HepG2 (cell line): ENCODE measurements at regions not wholly inside any gene's neighbourhood (a gene's known extent, or its start where the extent isn't known, plus 50 kb on each side); places are given as distances from the start of the nearest gene placed in this dataset.

Experiments used
- ATAC-seq: fragments of 200-7000 bp; cut with Tn5 transposase; 3 replicates; pipeline ENCODE4 v1.9.1; 2020; ENCODE audit warnings: mild to moderate bottlenecking, moderate library complexity
- BruUV-seq: library from RNA; stranded (reverse); fragments of 400-500 nt; replicated peaks from 2 replicates; lab custom pipeline; 2021; lab: Mats Ljungman, UMichigan
- CTCF ChIA-PET: fragments of 300-600 bp; formaldehyde crosslinking; extraction: SDS; loops from one replicate; lab custom pipeline; 2021; ENCODE audit warnings: low total read pairs, inconsistent platforms, low intra/inter-chr PET ratio; lab: Yijun Ruan, JAX
- POLR2A ChIA-PET: fragments of 350-600 bp; sonication (Branson Sonifier 250); formaldehyde crosslinking; loops from one replicate; lab custom pipeline; 2020; ENCODE audit warnings: antibody characterized with exemption, inconsistent platforms; lab: Yijun Ruan, JAX
- DNase-seq: peaks from one replicate; pipeline ENCODE4 v3.0.0-alpha.2; 2015; ENCODE audit warnings: low spot score
- FAIRE-seq: peaks from 3 replicates; lab custom pipeline; 2011; peaks lifted over from hg19 to GRCh38; lab: Jason Lieb, UNC
- H2AFZ ChIP-seq: one replicate; pipeline ENCODE4 v1.6.1; 2011; ENCODE audit warnings: low read length, inconsistent platforms
- H3K27ac ChIP-seq: fragments of 300-600 bp; 3 replicates; pipeline ENCODE4 v1.8.0; 2011; ENCODE audit warnings: mixed run types, mild to moderate bottlenecking, mixed read lengths, low read length, inconsistent platforms; ENCODE audit not compliant: insufficient read depth; ENCODE audit errors: extremely low read length
- H3K27me3 ChIP-seq, 2 experiments: fragments of 200-600 bp in 1 of 2; 2 replicates in 1 of 2; 3 replicates in 1 of 2; pipeline versions ENCODE4 v1.6.0 to v1.8.0; 2011; ENCODE audit warnings: low read length in 2 of 2, mild to moderate bottlenecking in 2 of 2, moderate library complexity in 2 of 2, inconsistent platforms in 1 of 2; ENCODE audit not compliant: insufficient read depth in 2 of 2, control insufficient read depth in 1 of 2
- H3K36me3 ChIP-seq, 2 experiments: fragments of 200-600 bp in 1 of 2; replicated peaks in 1 of 2; 2 replicates in 1 of 2; 3 replicates in 1 of 2; pipeline versions ENCODE4 v1.5.1 to v1.8.0; 2011; ENCODE audit warnings: low read length in 2 of 2, inconsistent platforms in 1 of 2; ENCODE audit not compliant: insufficient read depth in 2 of 2, control insufficient read depth in 1 of 2
- H3K4me1 ChIP-seq: 2 replicates; pipeline ENCODE4 v1.5.1; 2012; ENCODE audit warnings: low read length, inconsistent platforms; ENCODE audit not compliant: insufficient read depth
- H3K4me2 ChIP-seq: 2 replicates; pipeline ENCODE4 v1.6.0; 2011; ENCODE audit warnings: low read depth, low read length, inconsistent platforms
- H3K4me3 ChIP-seq, 3 experiments: fragments of 200-600 bp in 1 of 3; sonication (generic), shearing (Covaris generic) in 1 of 3; replicated peaks in 1 of 3; 2 replicates each; pipeline ENCODE4 v1.5.1; 2011 to 2016; ENCODE audit warnings: low read length in 3 of 3, inconsistent platforms in 2 of 3, low read depth in 2 of 3, mild to moderate bottlenecking in 2 of 3, control low read depth in 1 of 3, mixed read lengths in 1 of 3; ENCODE audit not compliant: insufficient read depth in 1 of 3
- H3K79me2 ChIP-seq: one replicate; pipeline ENCODE4 v1.6.1; 2011; ENCODE audit warnings: low read length, inconsistent platforms; ENCODE audit not compliant: insufficient read depth
- H3K9ac ChIP-seq: 2 replicates; pipeline ENCODE4 v1.6.0; 2011; ENCODE audit warnings: mild to moderate bottlenecking, low read depth, low read length, inconsistent platforms; ENCODE audit not compliant: insufficient read depth
- H3K9me3 ChIP-seq: 2 replicates; pipeline ENCODE4 v1.5.1; 2012; ENCODE audit warnings: mild to moderate bottlenecking, low read length
- H4K20me1 ChIP-seq: 2 replicates; pipeline ENCODE4 v1.6.0; 2011; ENCODE audit warnings: inconsistent platforms, mild to moderate bottlenecking, low read length, moderate library complexity; ENCODE audit not compliant: insufficient read depth
- ARNT2 ChIP-seq: sonication (generic); formaldehyde crosslinking; IDR thresholded peaks from 2 replicates; pipeline ENCODE4 v1.8.0; 2022; ENCODE audit warnings: mild to moderate bottlenecking, low read depth, missing genetic modification reagents, moderate library complexity
- FIP1L1 ChIP-seq: fragments of 200-400 bp; formaldehyde crosslinking; IDR thresholded peaks from 2 replicates; pipeline ENCODE4 v1.6.1; 2018; ENCODE audit warnings: low read depth, mild to moderate bottlenecking, low read length, moderate library complexity, borderline replicate concordance; ENCODE audit not compliant: insufficient read depth
- HNF4A ChIP-seq: sonication (generic); formaldehyde crosslinking; IDR thresholded peaks from 2 replicates; pipeline ENCODE4 v1.4.0; 2020; ENCODE audit warnings: missing genetic modification reagents
- NFKBIZ ChIP-seq: IDR thresholded peaks from 2 replicates; pipeline ENCODE4 v1.6.1; 2018; ENCODE audit warnings: missing genetic modification reagents, missing compliant biosample characterization
- ZBTB7B ChIP-seq: sonication (generic); formaldehyde crosslinking; IDR thresholded peaks from 2 replicates; pipeline ENCODE4 v1.4.0; 2020; ENCODE audit warnings: missing genetic modification reagents
- ZKSCAN1 ChIP-seq: fragments of 150-350 bp; IDR thresholded peaks from 2 replicates; pipeline ENCODE4 v1.6.1; 2014; ENCODE audit warnings: low read length
- ZNF460 ChIP-seq: sonication (generic); formaldehyde crosslinking; IDR thresholded peaks from 2 replicates; pipeline ENCODE4 v1.5.1; 2020; ENCODE audit warnings: missing genetic modification reagents, mild to moderate bottlenecking, borderline replicate concordance
- ZNF546 ChIP-seq: sonication (generic); formaldehyde crosslinking; conservative IDR thresholded peaks from 2 replicates; pipeline ENCODE4 v1.8.1; 2023; ENCODE audit warnings: mild to moderate bottlenecking, missing genetic modification reagents
- ZNF670 ChIP-seq: sonication (generic); formaldehyde crosslinking; IDR thresholded peaks from 2 replicates; pipeline ENCODE4 v1.8.0; 2022; ENCODE audit warnings: mild to moderate bottlenecking, missing genetic modification reagents, borderline replicate concordance
- ZNF75D ChIP-seq: sonication (generic); formaldehyde crosslinking; IDR thresholded peaks from 2 replicates; pipeline ENCODE4 v1.8.1; 2023; ENCODE audit warnings: missing genetic modification reagents, mild to moderate bottlenecking, borderline replicate concordance
- ZSCAN31 ChIP-seq: sonication (generic); formaldehyde crosslinking; IDR thresholded peaks from 2 replicates; pipeline ENCODE4 v1.5.0; 2020; ENCODE audit warnings: low read depth, mild to moderate bottlenecking, missing genetic modification reagents
- WGBS: methylation state at CpG from one replicate; pipeline ENCODE4 v1.1.6; 2017; ENCODE audit warnings: low lambda C conversion rate; 5-methylcytosine and 5-hydroxymethylcytosine counted together
- in situ Hi-C: cut with HindIII; loops from 2 replicates; pipeline ENCODE4 v1.10.0; 2017; ENCODE audit warnings: low pct_unique_long_range_greater_than_20kb; ENCODE audit not compliant: extremely low pct_ligation_motif_present
- intact Hi-C: fragments of 100-400 bp; cut with micrococcal nuclease; formaldehyde crosslinking; loops from one replicate; pipeline ENCODE4 v1.10.0; 2022; ENCODE audit not compliant: unreplicated experiment
- TF ChIP-seq, protein P1 (sequence below), 2 experiments: fragments of 450-650 bp in 1 of 2; sonication (generic) in 1 of 2; formaldehyde crosslinking in 1 of 2; IDR thresholded peaks; 2 replicates each; pipeline versions ENCODE4 v1.6.1 to v1.8.0; 2016 to 2022; ENCODE audit warnings: antibody characterized with exemption in 1 of 2, mild to moderate bottlenecking in 1 of 2, missing genetic modification reagents in 1 of 2
- TF ChIP-seq, protein P2 (sequence below): IDR thresholded peaks from 2 replicates; pipeline ENCODE4 v1.6.1; 2016; ENCODE audit warnings: control low read depth

GRCh38 chr5:113917997-113918396 is 404.5 kb downstream of the YTHDC2 start:
- Histone ChIP-seq H3K4me3 (no peak overlapping the region), H3K9ac (no peak overlapping the region), H3K9me3 (no peaks in the 10 kb centered on the region), H3K36me3 (no peaks in the 10 kb centered on the region), H2AFZ (no peak overlapping the region), H4K20me1 (no peaks in the 10 kb centered on the region), H3K4me2 (no peak overlapping the region), H3K79me2 (no peaks in the 10 kb centered on the region), H3K27ac (no peak overlapping the region), H3K4me1 (no peaks in the 10 kb centered on the region), H3K27me3 (no peaks in the 10 kb centered on the region)
- ChIA-PET POLR2A (no interaction called here), CTCF (no interaction called here)
- FAIRE-seq, result no peak
- in situ Hi-C loops (no loop called here), intact Hi-C loops (no loop called here)
- no peak for ATAC-seq
- DNase-seq, result no peak
- WGBS, result 5% methylated on average over 2 of the region's 2 CpGs
- BruUV-seq, result no TSS peak
- no peak for TF ChIP-seq ZNF75D
- TF ChIP-seq ZNF460 (CRISPR knock-in tag), result no peak
- TF ChIP-seq, protein P1, sequence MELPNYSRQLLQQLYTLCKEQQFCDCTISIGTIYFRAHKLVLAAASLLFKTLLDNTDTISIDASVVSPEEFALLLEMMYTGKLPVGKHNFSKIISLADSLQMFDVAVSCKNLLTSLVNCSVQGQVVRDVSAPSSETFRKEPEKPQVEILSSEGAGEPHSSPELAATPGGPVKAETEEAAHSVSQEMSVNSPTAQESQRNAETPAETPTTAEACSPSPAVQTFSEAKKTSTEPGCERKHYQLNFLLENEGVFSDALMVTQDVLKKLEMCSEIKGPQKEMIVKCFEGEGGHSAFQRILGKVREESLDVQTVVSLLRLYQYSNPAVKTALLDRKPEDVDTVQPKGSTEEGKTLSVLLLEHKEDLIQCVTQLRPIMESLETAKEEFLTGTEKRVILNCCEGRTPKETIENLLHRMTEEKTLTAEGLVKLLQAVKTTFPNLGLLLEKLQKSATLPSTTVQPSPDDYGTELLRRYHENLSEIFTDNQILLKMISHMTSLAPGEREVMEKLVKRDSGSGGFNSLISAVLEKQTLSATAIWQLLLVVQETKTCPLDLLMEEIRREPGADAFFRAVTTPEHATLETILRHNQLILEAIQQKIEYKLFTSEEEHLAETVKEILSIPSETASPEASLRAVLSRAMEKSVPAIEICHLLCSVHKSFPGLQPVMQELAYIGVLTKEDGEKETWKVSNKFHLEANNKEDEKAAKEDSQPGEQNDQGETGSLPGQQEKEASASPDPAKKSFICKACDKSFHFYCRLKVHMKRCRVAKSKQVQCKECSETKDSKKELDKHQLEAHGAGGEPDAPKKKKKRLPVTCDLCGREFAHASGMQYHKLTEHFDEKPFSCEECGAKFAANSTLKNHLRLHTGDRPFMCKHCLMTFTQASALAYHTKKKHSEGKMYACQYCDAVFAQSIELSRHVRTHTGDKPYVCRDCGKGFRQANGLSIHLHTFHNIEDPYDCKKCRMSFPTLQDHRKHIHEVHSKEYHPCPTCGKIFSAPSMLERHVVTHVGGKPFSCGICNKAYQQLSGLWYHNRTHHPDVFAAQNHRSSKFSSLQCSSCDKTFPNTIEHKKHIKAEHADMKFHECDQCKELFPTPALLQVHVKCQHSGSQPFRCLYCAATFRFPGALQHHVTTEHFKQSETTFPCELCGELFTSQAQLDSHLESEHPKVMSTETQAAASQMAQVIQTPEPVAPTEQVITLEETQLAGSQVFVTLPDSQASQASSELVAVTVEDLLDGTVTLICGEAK (IDR thresholded peaks at IDR 0.05), result no peak
- TF ChIP-seq, protein P1 (CRISPR knock-in tag; IDR thresholded peaks at IDR 0.05), result no peak
- no peak for TF ChIP-seq FIP1L1
- no peak for TF ChIP-seq ZKSCAN1
- TF ChIP-seq ARNT2, result no peak
- no peak for TF ChIP-seq NFKBIZ (CRISPR knock-in tag)
- no peak for TF ChIP-seq ZNF546
- TF ChIP-seq ZNF670 (CRISPR knock-in tag), result no peak
- TF ChIP-seq, protein P2, sequence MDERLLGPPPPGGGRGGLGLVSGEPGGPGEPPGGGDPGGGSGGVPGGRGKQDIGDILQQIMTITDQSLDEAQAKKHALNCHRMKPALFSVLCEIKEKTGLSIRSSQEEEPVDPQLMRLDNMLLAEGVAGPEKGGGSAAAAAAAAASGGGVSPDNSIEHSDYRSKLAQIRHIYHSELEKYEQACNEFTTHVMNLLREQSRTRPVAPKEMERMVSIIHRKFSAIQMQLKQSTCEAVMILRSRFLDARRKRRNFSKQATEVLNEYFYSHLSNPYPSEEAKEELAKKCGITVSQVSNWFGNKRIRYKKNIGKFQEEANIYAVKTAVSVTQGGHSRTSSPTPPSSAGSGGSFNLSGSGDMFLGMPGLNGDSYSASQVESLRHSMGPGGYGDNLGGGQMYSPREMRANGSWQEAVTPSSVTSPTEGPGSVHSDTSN (CRISPR knock-in tag), result no peak
- no peak for TF ChIP-seq HNF4A (CRISPR knock-in tag)
- no peak for TF ChIP-seq ZSCAN31 (CRISPR knock-in tag)
- TF ChIP-seq ZBTB7B (CRISPR knock-in tag), result no peak
